GM12892 (cell line): ENCODE measurements at regions not wholly inside any gene's neighbourhood (a gene's known extent, or its start where the extent isn't known, plus 50 kb on each side); places are given as distances from the start of the nearest gene placed in this dataset.
"Not testable (repeated sequence)": the region's sequence is repeated elsewhere in the genome, so short reads cannot be mapped to it uniquely, and the experiment has no call there.

ENCODE experiments used
- POLR2A ChIP-seq: IDR thresholded peaks from 2 replicates; pipeline ENCODE4 v1.6.1; 2011; ENCODE audit warnings: low read depth, low read length, control low read depth
- POLR2AphosphoS5 ChIP-seq: IDR thresholded peaks from 2 replicates; pipeline ENCODE4 v1.6.1; 2011; ENCODE audit warnings: low read depth, low read length, control low read depth

DNA sequence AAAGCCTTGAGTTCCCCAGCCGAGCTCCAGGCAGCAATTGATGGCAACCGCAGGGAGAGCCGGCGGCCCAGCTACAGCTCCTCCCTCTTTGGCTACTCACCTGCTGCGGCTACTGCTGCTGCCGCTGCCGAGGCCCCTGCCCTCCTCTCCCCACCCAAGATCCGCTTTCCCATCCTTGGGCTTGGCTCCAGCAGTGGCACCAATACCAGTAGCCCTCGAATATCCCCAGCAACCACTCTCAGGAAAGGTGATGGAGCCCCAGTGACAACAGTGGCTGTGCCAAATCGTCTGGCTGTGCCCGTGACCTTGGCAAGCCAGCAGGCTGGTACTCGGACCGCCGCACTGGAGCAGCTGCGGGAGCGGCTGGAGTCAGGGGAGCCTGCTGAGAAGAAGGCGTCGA is 298.0 kb upstream of the ADGRL2 start:
- TF ChIP-seq POLR2A, POLR2AphosphoS5: not testable (repeated sequence)
